HG02798 (cell line): ENCODE measurements at regions not wholly inside any gene's neighbourhood (a gene's known extent, or its start where the extent isn't known, plus 50 kb on each side); places are given as distances from the start of the nearest gene placed in this dataset.
"Not testable (repeated sequence)": the region's sequence is repeated elsewhere in the genome, so short reads cannot be mapped to it uniquely, and the experiment has no call there.

ENCODE experiments used
- ATAC-seq: cut with Tn5 transposase; IDR thresholded peaks from one replicate; pipeline ENCODE4 v1.9.1; 2021; ENCODE audit warnings: mild to moderate bottlenecking; ENCODE audit not compliant: unreplicated experiment, poor library complexity

GRCh38 chr5:103693517-103693916, 130.9 kb upstream of the NUDT12 start:
- ATAC-seq: no peak

- no peak for ATAC-seq
Measured at GRCh38 chr5:103690676-103691075, 128.1 kb upstream of the NUDT12 start.

- no peak for ATAC-seq
Measured at GRCh38 chr5:103679873-103680272, 117.3 kb upstream of the NUDT12 start.

DNA sequence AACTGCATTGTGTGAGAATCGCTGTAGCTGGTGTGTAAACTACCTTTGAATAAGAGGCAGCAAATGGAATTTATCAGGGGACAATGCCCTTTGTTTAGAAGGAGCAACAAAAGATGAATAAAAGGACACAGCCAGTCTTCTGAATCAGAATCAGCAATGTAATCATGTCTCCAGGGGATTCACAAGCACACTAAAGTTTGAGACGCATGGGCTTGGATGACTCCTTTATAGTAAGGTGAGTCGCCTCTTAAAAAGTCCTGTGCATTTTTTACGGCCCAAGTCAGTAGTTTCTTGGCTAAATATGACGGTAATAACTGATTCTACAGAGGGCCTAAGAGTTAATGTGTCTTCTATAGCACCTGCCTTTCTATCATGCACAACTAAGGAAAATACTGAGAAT, 113.6 kb upstream of the NUDT12 start:
- not testable (repeated sequence) for ATAC-seq

GRCh38 chr5:103674739-103675138, 112.2 kb upstream of the NUDT12 start:
- ATAC-seq: no peak

GRCh38 chr5:103674251-103674650, 111.7 kb upstream of the NUDT12 start:
- ATAC-seq: no peak

DNA sequence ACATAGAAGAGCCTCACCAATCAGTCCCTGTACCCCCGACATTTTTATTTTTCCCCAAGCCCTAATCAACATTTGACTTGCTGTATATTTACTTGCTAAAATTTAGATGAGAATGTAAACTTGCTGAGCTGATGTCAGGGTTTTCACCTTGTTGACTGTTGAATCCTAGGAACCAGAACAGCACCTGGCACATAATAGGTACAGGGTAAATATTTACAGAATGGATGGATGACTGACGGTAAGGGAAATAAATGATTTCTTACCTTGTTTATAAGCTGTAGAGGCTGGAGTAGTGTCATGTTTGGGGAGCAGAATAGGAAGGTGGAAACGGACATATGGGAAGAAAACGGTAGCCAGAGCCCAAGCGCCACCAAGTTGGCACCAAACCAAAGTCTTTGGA, 107.0 kb upstream of the NUDT12 start:
- ATAC-seq: no peak

DNA sequence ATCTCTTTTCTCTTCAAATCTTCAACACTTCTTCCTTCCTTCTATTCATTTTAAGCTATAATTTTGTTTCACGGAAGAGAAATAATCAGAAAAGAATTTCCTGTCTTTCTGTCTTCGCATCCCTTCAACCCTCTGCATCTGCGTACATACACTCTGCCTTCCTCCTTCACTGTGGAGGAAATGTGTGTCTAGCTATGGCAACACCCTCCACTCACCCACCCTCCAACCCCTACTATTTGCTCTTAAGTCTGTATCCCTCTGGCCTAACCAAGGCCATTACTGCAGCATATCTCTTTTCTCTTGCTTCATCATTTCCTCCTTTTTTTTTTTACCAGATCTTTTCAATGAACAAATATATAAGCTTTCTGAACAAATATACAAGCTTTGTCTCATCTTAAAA, 105.7 kb upstream of the NUDT12 start:
- ATAC-seq: no peak

DNA sequence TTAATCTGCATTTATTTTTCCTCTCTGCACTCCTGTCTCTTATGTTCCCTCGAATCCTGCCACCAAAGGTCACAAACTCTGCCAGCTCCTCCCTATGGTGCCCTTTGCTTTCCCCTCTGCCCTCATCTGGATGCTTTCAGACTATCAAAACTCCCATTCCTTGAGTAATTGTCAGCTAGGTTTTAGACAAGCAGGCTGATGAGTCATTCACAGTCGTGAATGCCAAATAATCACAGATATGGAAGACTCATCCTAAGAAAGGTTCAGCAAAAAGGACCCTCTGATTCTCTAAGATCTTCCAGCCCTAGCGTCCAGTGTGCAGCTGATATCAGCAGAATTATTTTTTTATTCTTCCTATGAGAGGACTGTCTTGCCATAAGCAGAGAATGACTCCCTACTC, 104.5 kb upstream of the NUDT12 start:
- ATAC-seq: no peak

GRCh38 chr5:103657301-103657700, 94.7 kb upstream of the NUDT12 start:
- no peak for ATAC-seq

- ATAC-seq: no peak
Measured at GRCh38 chr5:103648086-103648485, 85.5 kb upstream of the NUDT12 start.

- ATAC-seq: no peak
Measured at GRCh38 chr5:103646698-103647614, 84.4 kb upstream of the NUDT12 start.

- ATAC-seq: no peak
Measured at GRCh38 chr5:103645816-103646215, 83.2 kb upstream of the NUDT12 start.

GRCh38 chr5:103638979-103639378, 76.4 kb upstream of the NUDT12 start:
- ATAC-seq: no peak

DNA sequence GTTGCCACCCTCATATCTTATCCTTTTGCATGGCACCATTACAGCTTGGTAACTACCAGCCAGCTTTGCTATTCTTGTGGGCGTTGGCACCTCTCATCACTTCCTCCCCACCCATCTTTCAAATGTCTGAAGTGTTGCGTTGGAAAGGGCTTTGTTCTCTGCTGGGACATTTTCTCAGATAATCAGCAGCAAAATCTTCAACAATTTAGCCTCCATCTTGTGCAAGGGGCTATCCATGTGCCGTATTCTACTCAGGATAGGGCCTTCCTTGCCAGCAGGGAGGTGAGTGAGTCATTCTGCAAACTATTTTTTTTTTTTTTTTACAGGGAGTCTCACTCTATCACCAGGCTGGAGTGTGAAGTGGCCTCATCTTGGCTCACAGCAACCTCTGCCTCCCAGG, 62.1 kb upstream of the NUDT12 start:
- ATAC-seq: no peak

- no peak for ATAC-seq
Measured at GRCh38 chr5:103624035-103624480, 61.5 kb upstream of the NUDT12 start.

DNA sequence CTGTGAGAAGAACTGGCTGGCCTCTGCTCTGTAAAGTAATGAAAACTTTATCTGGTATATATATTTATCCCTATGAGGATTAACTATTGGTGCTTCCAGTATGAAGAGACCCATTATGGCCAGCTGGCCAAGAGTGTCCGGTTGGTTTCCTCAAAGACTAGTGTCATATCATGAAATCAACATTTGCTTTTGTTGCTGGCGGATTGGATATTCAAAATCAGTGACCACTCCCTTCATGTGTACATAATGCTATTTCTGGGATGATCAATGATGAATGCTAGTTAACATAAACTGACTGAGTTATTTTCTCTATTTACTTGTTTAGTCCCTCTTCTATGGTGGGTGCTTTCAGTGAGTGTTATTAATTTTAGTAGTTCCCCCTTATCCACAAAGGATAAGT, 60.8 kb upstream of the NUDT12 start:
- no peak for ATAC-seq

- no peak for ATAC-seq
Measured at GRCh38 chr5:103621548-103621930, 59.0 kb upstream of the NUDT12 start.

GRCh38 chr5:103620851-103621547, 58.4 kb upstream of the NUDT12 start:
- ATAC-seq: no peak

DNA sequence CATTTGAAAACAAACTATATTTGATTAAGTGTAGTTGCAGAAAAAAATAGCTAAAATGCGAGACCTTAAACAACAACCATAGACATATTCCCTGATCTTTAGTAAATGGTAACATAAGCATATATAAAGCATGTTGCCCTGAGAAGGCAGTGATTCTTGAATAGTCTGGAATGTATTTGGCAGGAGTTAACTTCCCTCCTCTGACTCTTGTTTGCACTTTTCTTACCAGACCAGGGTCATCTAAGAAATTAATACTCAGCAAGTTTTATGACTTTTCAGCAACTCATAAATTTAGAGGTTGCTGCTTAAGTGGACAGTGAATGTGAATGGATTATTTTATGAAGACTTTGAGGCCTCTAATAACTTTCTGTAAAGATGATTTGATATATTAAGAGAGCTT, 55.3 kb upstream of the NUDT12 start:
- ATAC-seq: no peak

DNA sequence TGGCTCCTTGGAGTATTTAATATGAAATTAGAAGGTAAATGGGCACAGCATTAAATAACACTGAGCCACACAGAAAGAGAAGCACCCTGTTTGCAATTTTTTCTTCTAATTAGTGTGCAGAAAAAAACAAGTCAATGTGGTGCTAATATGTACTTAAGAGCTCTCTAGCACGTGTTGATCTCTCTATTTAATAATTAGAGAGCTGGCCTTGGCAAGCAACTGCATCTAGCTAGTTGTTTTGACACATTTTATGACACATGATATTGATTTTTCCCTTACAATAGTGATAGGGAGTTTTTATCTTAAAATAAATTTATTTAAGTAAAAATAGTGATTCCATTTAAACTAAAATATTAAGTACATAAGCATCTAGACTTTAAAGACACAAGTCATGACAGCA, 54.5 kb upstream of the NUDT12 start:
- no peak for ATAC-seq

DNA sequence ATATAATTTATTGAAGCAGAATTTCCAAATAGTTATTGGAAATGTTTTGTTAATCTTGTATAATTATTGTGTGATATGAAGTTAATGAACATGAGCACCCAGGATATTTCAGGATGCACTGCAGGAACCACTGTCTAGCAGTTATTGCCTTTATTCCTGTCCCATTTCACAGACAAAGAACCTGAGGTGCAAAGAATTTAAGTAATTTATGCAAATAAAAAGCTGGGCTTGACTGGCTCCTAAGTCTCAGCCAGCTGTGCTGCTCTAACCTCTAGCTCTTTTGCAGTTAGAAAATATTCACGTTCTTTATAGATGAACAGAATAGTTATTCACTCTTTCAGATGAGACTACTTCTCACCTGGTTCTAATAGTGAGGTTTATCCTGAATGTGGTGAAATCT, 50.0 kb upstream of the NUDT12 start:
- no peak for ATAC-seq
